PC-9 (cell line): ENCODE measurements at regions not wholly inside any gene's neighbourhood (a gene's known extent, or its start where the extent isn't known, plus 50 kb on each side); places are given as distances from the start of the nearest gene placed in this dataset.

ENCODE experiments used
- BruUV-seq: library from RNA; stranded (reverse); fragments of 400-500 nt; replicated peaks from 2 replicates; lab custom pipeline; 2021; lab: Mats Ljungman, UMichigan
- CTCF ChIA-PET: fragments of 300-600 bp; sonication (Branson Sonifier 250); formaldehyde crosslinking; loops from one replicate; lab custom pipeline; 2022; ENCODE audit warnings: antibody characterized with exemption; lab: Charles Lee
- POLR2A ChIA-PET: fragments of 300-600 bp; sonication (Branson Sonifier 250); formaldehyde crosslinking; loops from one replicate; lab custom pipeline; 2022; ENCODE audit warnings: antibody characterized with exemption; ENCODE audit not compliant: unreplicated experiment; lab: Charles Lee
- DNase-seq, 2 experiments: peaks; one replicate each; pipeline versions ENCODE4 v3.0.0 to v3.0.0-alpha.2; 2015 to 2022; ENCODE audit warnings: mixed read lengths in 1 of 2
- H2AFZ ChIP-seq: fragments of 200-600 bp; sonication (generic); 2 replicates; pipeline ENCODE4 v1.8.1; 2017; ENCODE audit warnings: antibody characterized with exemption
- H3F3A ChIP-seq: fragments of 200-600 bp; sonication (generic); 2 replicates; pipeline ENCODE4 v1.8.1; 2017; ENCODE audit warnings: antibody characterized with exemption, mild to moderate bottlenecking, low read depth; ENCODE audit not compliant: insufficient read depth
- H3K27ac ChIP-seq: fragments of 200-600 bp; sonication (generic); 2 replicates; pipeline ENCODE4 v1.6.1; 2016; ENCODE audit warnings: mixed run types
- H3K27me3 ChIP-seq: fragments of 200-600 bp; sonication (generic); 2 replicates; pipeline ENCODE4 v1.6.1; 2016; ENCODE audit warnings: low read depth, mixed run types; ENCODE audit not compliant: insufficient read depth
- H3K36me3 ChIP-seq: fragments of 200-600 bp; sonication (generic); 2 replicates; pipeline ENCODE4 v1.6.1; 2016; ENCODE audit warnings: low read depth, mixed run types
- H3K4me1 ChIP-seq: fragments of 200-600 bp; sonication (generic); replicated peaks from 2 replicates; pipeline ENCODE4 v1.6.1; 2016; ENCODE audit warnings: mixed run types; ENCODE audit not compliant: insufficient read depth
- H3K4me2 ChIP-seq: fragments of 200-600 bp; sonication (generic); 2 replicates; pipeline ENCODE4 v1.6.1; 2017; ENCODE audit warnings: mixed run types
- H3K4me3 ChIP-seq: fragments of 200-600 bp; sonication (generic); 2 replicates; pipeline ENCODE4 v1.6.1; 2016; ENCODE audit warnings: mixed run types
- H3K79me2 ChIP-seq: fragments of 200-600 bp; sonication (generic); 2 replicates; pipeline ENCODE4 v1.6.1; 2017; ENCODE audit warnings: low read depth, mixed run types
- H3K9me2 ChIP-seq: fragments of 200-600 bp; sonication (generic); 2 replicates; pipeline ENCODE4 v1.8.1; 2017; ENCODE audit warnings: mild to moderate bottlenecking; ENCODE audit not compliant: insufficient read depth
- H3K9me3 ChIP-seq: fragments of 200-600 bp; sonication (generic); 2 replicates; pipeline ENCODE4 v1.8.1; 2016; ENCODE audit warnings: low read depth; ENCODE audit not compliant: insufficient read depth
- H4K20me1 ChIP-seq: fragments of 200-600 bp; sonication (generic); 2 replicates; pipeline ENCODE4 v1.8.1; 2017; ENCODE audit not compliant: insufficient read depth
- EZH2 ChIP-seq: fragments of 200-600 bp; sonication (generic); IDR thresholded peaks from 2 replicates; pipeline ENCODE4 v1.8.0; 2017; ENCODE audit warnings: antibody characterized with exemption, low read depth
- intact Hi-C: fragments of 100-400 bp; cut with micrococcal nuclease; formaldehyde crosslinking; loops from one replicate; pipeline ENCODE4 v1.10.0; 2022; ENCODE audit not compliant: unreplicated experiment
- TF ChIP-seq, protein P1 (sequence below): fragments of 200-600 bp; sonication (generic); conservative IDR thresholded peaks from 2 replicates; pipeline ENCODE4 v1.6.1; 2017; ENCODE audit warnings: mixed run types, antibody characterized with exemption, mild to moderate bottlenecking, moderate library complexity

GRCh38 chr12:114975640-114976310 is 291.8 kb upstream of the TBX3 start:
- Histone ChIP-seq H3K27ac (no peak overlapping the region), H3K9me2 (no peaks in the 10 kb centered on the region), H4K20me1 (no peaks in the 10 kb centered on the region), H3K9me3 (no peaks in the 10 kb centered on the region), H3K27me3 (peaks cover 10% of the 10 kb centered on the region), H3K4me1 (peaks cover 7% of the 10 kb centered on the region; the same call in 1 of the 2 replicates), H3K4me2 (no peak overlapping the region), H2AFZ (no peak overlapping the region), H3F3A (no peaks in the 10 kb centered on the region), H3K36me3 (no peaks in the 10 kb centered on the region), H3K79me2 (no peaks in the 10 kb centered on the region), H3K4me3 (no peak overlapping the region)
- intact Hi-C loops: no loop called here
- BruUV-seq: no TSS peak
- ChIA-PET POLR2A (no interaction called here), CTCF (no interaction called here)
- no peak for DNase-seq
- TF ChIP-seq, protein P1, sequence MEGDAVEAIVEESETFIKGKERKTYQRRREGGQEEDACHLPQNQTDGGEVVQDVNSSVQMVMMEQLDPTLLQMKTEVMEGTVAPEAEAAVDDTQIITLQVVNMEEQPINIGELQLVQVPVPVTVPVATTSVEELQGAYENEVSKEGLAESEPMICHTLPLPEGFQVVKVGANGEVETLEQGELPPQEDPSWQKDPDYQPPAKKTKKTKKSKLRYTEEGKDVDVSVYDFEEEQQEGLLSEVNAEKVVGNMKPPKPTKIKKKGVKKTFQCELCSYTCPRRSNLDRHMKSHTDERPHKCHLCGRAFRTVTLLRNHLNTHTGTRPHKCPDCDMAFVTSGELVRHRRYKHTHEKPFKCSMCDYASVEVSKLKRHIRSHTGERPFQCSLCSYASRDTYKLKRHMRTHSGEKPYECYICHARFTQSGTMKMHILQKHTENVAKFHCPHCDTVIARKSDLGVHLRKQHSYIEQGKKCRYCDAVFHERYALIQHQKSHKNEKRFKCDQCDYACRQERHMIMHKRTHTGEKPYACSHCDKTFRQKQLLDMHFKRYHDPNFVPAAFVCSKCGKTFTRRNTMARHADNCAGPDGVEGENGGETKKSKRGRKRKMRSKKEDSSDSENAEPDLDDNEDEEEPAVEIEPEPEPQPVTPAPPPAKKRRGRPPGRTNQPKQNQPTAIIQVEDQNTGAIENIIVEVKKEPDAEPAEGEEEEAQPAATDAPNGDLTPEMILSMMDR: no peak
- no peak for TF ChIP-seq EZH2

- H3K79me2 ChIP-seq: no peaks in the 10 kb centered on the region
- intact Hi-C loops: no loop called here
- H3K27ac ChIP-seq: no peak overlapping the region
- peaks cover 7% of the 10 kb centered on the region; the same call in 1 of the 2 replicates for H3K4me1 ChIP-seq
- no peak overlapping the region for H2AFZ ChIP-seq
- TF ChIP-seq, protein P1: no peak
- CTCF ChIA-PET: no interaction called here
- no peaks in the 10 kb centered on the region for H3K36me3 ChIP-seq
- H3K9me2 ChIP-seq: no peaks in the 10 kb centered on the region
- no peak overlapping the region for H3K4me3 ChIP-seq
- H3K9me3 ChIP-seq: no peaks in the 10 kb centered on the region
- no peaks in the 10 kb centered on the region for H4K20me1 ChIP-seq
- DNase-seq: no peak
- no peaks in the 10 kb centered on the region for H3F3A ChIP-seq
- no peak overlapping the region for H3K4me2 ChIP-seq
- H3K27me3 ChIP-seq: peaks cover 11% of the 10 kb centered on the region
- BruUV-seq: no TSS peak
- POLR2A ChIA-PET: no interaction called here
Observed at GRCh38 chr12:114974826-114975639, 291.1 kb upstream of the TBX3 start.

DNA sequence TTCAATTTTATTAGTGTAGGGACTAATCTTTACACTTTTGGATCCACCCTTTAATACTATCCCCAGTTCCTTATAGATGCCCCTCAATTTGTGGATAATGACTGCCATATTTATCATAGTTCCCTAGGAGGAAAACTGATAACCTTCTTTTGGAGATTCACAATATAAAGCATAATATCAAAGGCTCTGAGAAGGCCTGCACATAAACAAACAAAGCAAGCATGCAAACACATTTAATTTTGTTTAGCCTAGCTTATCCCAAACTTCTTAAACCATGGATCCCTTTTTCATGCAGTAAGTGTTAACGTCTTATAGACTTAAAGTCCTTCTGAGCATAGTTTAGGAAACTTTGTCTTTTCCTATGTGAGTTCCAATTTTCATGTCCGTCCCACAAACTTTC is 290.4 kb upstream of the TBX3 start:
- H3K27ac ChIP-seq: no peak overlapping the region
- POLR2A ChIA-PET: no interaction called here
- CTCF ChIA-PET: no interaction called here
- H3K4me3 ChIP-seq: no peak overlapping the region
- H3K36me3 ChIP-seq: no peaks in the 10 kb centered on the region
- H3K27me3 ChIP-seq: peaks cover 15% of the 10 kb centered on the region
- no peak overlapping the region for H2AFZ ChIP-seq
- H3K9me3 ChIP-seq: no peaks in the 10 kb centered on the region
- H3K4me2 ChIP-seq: no peak overlapping the region
- H3K79me2 ChIP-seq: no peaks in the 10 kb centered on the region
- no TSS peak for BruUV-seq
- no peaks in the 10 kb centered on the region for H4K20me1 ChIP-seq
- H3K9me2 ChIP-seq: no peaks in the 10 kb centered on the region
- H3F3A ChIP-seq: no peaks in the 10 kb centered on the region
- intact Hi-C loops: no loop called here
- TF ChIP-seq EZH2: no peak
- TF ChIP-seq, protein P1: no peak
- H3K4me1 ChIP-seq: peaks cover 7% of the 10 kb centered on the region; the same call in 1 of the 2 replicates
- DNase-seq: no peak
